Stomach (tissue), 4 donors: ENCODE measurements at regions not wholly inside any gene's neighbourhood (a gene's known extent, or its start where the extent isn't known, plus 50 kb on each side); places are given as distances from the start of the nearest gene placed in this dataset.

ENCODE experiments used
- EP300 ChIP-seq: sonication (generic); formaldehyde crosslinking; IDR thresholded peaks from one replicate; pipeline ENCODE4 v1.6.1; 2017; ENCODE audit warnings: antibody characterized with exemption
- POLR2A ChIP-seq, 4 donors: fragments of 450-650 bp; IDR thresholded peaks; one replicate each; pipeline ENCODE4 v1.6.1; 2016; ENCODE audit warnings: antibody characterized with exemption in 4 of 4, control low read depth in 2 of 4, mild to moderate bottlenecking in 1 of 4, moderate library complexity in 1 of 4
- POLR2AphosphoS5 ChIP-seq, 3 donors: sonication (generic); formaldehyde crosslinking; IDR thresholded peaks; one replicate each; pipeline ENCODE4 v1.6.1; 2016; ENCODE audit warnings: antibody characterized with exemption in 3 of 3
- TF ChIP-seq, protein P1 (sequence below), 7 experiments: fragments of 450-650 bp in 4 of 7; fragments of 200-600 bp in 3 of 7; sonication (generic) in 3 of 7; IDR thresholded peaks; one replicate each; pipeline ENCODE4 v1.5.1; 2016 to 2019; ENCODE audit warnings: antibody characterized with exemption in 7 of 7, control low read depth in 2 of 7, mild to moderate bottlenecking in 1 of 7

- TF ChIP-seq, protein P1, sequence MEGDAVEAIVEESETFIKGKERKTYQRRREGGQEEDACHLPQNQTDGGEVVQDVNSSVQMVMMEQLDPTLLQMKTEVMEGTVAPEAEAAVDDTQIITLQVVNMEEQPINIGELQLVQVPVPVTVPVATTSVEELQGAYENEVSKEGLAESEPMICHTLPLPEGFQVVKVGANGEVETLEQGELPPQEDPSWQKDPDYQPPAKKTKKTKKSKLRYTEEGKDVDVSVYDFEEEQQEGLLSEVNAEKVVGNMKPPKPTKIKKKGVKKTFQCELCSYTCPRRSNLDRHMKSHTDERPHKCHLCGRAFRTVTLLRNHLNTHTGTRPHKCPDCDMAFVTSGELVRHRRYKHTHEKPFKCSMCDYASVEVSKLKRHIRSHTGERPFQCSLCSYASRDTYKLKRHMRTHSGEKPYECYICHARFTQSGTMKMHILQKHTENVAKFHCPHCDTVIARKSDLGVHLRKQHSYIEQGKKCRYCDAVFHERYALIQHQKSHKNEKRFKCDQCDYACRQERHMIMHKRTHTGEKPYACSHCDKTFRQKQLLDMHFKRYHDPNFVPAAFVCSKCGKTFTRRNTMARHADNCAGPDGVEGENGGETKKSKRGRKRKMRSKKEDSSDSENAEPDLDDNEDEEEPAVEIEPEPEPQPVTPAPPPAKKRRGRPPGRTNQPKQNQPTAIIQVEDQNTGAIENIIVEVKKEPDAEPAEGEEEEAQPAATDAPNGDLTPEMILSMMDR (IDR thresholded peaks at IDR 0.05) = no peak
- TF ChIP-seq POLR2A (IDR thresholded peaks at IDR 0.05) (no peak), POLR2AphosphoS5 (IDR thresholded peaks at IDR 0.05) (no peak), EP300 (no peak)
Measured at GRCh38 chr1:219071209-219071608, 102.5 kb upstream of the LYPLAL1 start.
